Left lobe of liver (tissue), 2 donors: ENCODE measurements at regions not wholly inside any gene's neighbourhood (a gene's known extent, or its start where the extent isn't known, plus 50 kb on each side); places are given as distances from the start of the nearest gene placed in this dataset.
A peak's percentile ranks its signal among the peaks of the same experiment; 100 is the strongest.

Source experiments
- ATAC-seq: fragments of 200-7000 bp; cut with Tn5 transposase; one replicate; pipeline ENCODE4 v1.9.1; 2020; ENCODE audit warnings: mild to moderate bottlenecking, moderate library complexity
- DNase-seq: peaks from one replicate; pipeline ENCODE4 v3.0.0-alpha.2; 2020; ENCODE audit warnings: low spot score
- donor health status: DM: no; HTN: no; CAD: no; lungs with moderate emphysema.
- donor health status: DM: no; HTN: yes; CAD: no.

- no peak for DNase-seq
- ATAC-seq = no peak
Measured at GRCh38 chr4:112845386-112845785, 204.1 kb upstream of the ANK2 start.

GRCh38 chr4:112847045-112847444, 202.4 kb upstream of the ANK2 start:
- DNase-seq = no peak
- ATAC-seq = no peak

- ATAC-seq (no peak), DNase-seq (no peak)
Measured at GRCh38 chr4:112847781-112848180, 201.7 kb upstream of the ANK2 start.

DNA sequence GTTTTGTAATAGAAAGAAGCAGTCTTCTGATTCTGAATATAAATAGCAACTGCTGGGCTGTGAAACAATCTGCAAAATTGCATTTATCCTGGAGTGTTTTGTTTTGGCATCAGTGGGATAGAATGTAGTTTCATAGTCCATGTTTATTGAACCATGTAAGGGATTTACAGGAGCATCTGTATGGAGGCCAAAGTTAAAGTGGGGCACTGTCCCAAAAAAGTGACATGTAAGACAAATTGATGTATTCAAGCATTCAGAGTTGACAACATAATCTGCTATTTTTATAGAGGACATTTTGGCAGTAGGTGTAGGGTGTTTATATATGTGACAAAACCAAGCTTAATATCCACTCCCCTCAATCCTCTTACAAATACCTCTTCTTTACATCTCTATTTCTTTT, 200.5 kb upstream of the ANK2 start:
- no peak for DNase-seq
- ATAC-seq = no peak

- no peak for ATAC-seq
- no peak for DNase-seq
Measured at GRCh38 chr4:112852601-112853000, 196.9 kb upstream of the ANK2 start.

GRCh38 chr4:112853662-112854256, 195.7 kb upstream of the ANK2 start:
- ATAC-seq (peak; percentile 65), DNase-seq (no peak)

- ATAC-seq = no peak
- DNase-seq = no peak
Measured at GRCh38 chr4:112854420-112854819, 195.0 kb upstream of the ANK2 start.

DNA sequence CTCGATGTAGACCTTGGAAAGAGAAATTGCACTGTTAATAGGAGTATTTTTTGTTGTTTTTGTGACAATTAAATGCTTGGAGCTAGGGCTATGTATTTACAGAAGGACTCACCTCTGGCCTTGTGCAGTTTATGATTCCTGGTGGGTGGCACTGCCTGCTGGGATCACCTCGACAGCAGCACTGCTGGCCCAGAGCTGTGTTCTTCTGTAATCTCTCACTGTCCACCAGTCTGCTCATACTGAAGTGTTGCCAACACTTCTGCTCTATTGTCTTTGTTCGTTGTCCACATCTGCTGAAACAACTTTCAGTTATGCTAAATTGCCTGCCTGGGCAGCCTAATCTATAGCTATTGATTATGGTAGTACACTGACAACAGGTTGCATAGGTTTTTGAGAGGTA, 194.4 kb upstream of the ANK2 start:
- ATAC-seq (no peak), DNase-seq (no peak)

DNA sequence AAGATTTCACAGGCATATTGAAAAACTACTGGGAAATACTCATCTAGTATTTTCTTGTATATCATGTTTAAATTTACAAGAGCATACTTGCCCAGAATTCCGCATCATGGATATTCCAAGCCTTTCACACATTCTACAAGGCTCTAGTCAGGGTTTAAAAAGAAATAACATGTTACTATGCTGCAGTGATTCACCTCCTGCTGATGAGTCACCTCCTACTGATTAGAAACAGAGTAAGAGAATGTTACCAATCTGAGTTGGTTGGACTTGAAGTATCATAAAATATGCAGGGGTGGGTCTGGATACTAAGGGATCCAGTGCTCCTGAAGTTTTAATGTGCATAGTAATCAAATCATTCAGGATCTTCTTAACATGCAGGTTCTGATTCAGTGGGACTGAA, 192.0 kb upstream of the ANK2 start:
- ATAC-seq = no peak
- no peak for DNase-seq

- ATAC-seq (no peak), DNase-seq (no peak)
Measured at GRCh38 chr4:112858751-112859150, 190.7 kb upstream of the ANK2 start.

GRCh38 chr4:112859456-112860184, 189.8 kb upstream of the ANK2 start:
- ATAC-seq (no peak), DNase-seq (no peak)

DNA sequence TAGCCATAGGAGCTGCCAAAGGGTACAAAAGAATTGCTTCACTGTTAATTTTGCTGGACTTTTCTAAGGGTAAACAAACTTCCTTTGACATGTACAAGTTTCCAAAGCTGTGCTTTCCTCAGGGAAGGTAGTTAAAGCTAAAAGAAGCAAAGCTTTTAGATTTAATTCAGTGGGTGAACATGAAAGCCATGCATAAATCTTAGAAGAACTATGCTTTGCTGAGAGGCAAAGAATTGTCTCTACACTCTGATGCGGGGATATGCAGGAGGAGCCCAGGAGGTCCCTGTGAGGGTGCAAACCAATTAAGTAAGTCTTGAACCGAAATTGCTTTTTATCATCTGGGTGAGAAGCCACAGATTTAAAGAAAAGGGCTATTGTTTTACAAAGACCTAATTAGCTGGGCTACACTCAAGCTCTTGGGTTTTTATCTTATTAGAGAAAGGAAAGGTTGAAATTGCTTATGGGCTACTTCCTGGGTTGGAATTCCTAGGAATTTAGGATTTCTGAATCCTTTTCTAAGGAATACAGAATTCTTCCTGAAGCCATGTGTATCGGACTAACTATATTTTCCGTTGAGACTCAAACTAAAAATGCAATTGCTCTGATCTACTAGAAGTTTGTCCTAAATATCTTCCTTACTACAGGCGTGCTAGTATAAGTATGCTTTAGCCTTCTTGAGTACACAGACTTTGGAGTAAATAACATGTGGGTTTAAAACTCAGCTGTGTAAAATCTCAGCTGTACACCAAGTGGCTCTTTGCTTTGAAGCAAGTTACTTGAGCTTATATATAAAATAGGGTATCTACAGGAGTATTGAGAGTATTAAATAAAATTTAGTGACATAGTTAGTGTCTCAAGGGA, 188.4 kb upstream of the ANK2 start:
- no peak for DNase-seq
- no peak for ATAC-seq

DNA sequence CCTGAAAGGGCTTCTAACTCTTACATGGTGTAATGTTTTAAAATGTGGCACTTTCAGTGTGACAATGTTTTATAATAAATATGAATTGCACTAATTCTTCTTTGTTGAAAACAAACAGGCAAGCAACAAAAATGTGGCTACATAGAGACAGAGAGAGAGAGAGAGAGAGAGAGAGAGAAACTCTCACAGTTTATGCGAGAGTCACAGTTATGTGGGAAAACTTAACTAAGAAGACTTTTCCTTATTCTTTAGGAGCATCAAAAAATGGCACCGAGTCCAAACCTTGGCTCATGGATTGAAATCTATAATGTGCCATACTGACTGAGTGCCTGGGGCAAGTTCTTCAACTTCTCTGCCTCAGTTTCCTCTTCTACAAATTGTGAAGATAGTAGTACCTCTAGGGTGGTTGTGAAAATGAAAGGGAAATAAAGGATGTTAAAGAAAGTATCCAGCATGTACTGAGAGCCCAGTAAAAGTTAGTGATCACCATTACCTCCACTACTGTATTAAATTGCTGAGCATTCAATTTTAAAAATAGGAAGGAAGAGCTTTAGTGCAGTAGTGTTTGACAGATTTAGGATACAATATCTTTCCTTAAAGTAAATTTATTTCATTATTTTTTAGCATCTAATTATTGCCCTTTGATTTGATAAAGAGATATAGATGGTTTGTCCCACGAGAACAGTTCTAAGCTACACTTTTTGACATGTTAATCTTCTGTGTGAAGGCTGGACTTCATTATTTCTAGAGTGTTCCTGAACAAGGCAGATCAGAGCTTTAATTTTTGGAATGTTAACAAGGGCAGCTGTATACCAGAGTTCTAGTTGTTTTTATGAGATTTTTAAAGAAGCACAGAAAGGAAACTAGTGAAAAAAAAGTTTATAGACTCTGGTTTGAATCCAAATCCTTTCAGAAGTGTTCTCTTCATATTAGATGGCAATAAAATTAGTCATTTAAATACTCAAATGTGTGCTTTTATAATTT, 187.5 kb upstream of the ANK2 start:
- DNase-seq = no peak
- no peak for ATAC-seq

GRCh38 chr4:112865443-112865842, 184.0 kb upstream of the ANK2 start:
- DNase-seq (no peak), ATAC-seq (no peak)

- ATAC-seq = no peak
- DNase-seq = no peak
Measured at GRCh38 chr4:112876316-112876715, 173.1 kb upstream of the ANK2 start.

DNA sequence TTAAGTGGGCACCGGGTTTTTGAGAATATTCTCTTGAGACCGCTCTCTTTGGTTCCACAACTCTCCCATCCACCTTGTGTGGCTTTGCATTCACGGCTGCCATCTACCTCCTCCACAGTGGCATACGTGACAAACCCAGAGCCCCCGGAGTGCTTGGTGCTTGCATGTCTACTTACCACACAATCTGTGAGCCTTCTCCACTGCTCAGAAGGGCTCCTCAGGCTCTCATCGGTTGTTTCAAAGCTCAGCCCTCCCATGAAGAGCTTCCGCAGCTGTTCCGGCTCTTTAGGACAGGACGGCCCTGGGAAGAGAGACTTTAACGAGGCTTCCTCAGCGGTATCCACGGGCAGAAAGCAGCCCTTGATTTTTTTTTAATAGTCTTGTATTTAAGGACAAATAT, 167.6 kb upstream of the ANK2 start:
- DNase-seq = no peak
- no peak for ATAC-seq

- ATAC-seq (no peak), DNase-seq (no peak)
Measured at GRCh38 chr4:112882286-112882685, 167.2 kb upstream of the ANK2 start.

DNA sequence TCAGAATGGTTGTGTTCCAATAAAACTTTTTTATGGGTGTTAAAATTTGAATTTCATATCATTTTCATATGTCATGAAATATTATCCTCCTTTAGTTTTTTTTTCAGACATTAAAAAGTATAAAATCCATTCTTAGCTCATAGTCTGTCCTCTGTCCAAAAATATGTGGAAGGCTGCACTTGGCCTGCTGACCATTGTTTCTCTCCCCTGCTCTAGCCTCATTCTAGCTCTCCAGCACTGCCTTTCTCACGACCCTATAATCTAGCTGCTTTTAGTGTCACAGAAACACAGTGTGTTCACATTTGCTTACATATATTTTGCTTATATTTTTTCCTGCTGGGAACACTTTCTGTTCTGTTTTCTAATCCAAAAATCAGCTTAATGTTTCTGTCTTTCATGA, 165.0 kb upstream of the ANK2 start:
- ATAC-seq = no peak
- no peak for DNase-seq

- DNase-seq = no peak
- no peak for ATAC-seq
Measured at GRCh38 chr4:112885897-112886296, 163.6 kb upstream of the ANK2 start.

DNA sequence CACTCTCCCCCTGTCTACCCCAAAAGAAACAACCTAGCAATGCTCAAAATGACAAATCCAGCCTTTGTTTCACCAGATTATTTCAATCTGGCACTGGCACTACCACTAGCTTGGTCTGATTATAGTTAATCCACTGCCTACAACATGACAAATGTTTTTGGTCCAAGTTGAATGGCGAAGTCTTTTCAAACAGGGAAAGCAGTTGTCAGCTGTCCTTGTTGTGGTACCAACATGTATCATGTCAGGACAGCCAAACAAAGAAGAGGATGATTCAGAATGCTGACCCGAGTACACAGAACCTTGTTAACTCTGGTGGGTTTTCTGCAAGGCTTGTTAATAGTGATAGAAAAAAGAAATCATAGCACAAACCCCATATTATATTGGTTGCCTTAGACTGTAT, 160.8 kb upstream of the ANK2 start:
- ATAC-seq (no peak), DNase-seq (no peak)

GRCh38 chr4:112889199-112889598, 160.3 kb upstream of the ANK2 start:
- no peak for DNase-seq
- no peak for ATAC-seq
